GM23338 (cell line): ENCODE measurements at regions not wholly inside any gene's neighbourhood (a gene's known extent, or its start where the extent isn't known, plus 50 kb on each side); places are given as distances from the start of the nearest gene placed in this dataset.

Source experiments
- CREB1 ChIP-seq: fragments of 250-450 bp; sonication (Bioruptor Pico); IDR thresholded peaks from 2 replicates; pipeline ENCODE4 v1.5.0; 2020; ENCODE audit warnings: low read depth, mild to moderate bottlenecking, moderate library complexity
- ETS1 ChIP-seq: IDR thresholded peaks from 2 replicates; pipeline ENCODE4 v1.6.1; 2016; ENCODE audit warnings: antibody characterized with exemption
- EZH2 ChIP-seq: fragments of 200-600 bp; sonication (generic); IDR thresholded peaks from one replicate; pipeline ENCODE4 v1.8.0; 2017; ENCODE audit warnings: antibody characterized with exemption, mild to moderate bottlenecking, low read depth; ENCODE audit not compliant: unreplicated experiment
- EZH2phosphoT487 ChIP-seq: fragments of 200-600 bp; sonication (generic); IDR thresholded peaks from one replicate; pipeline ENCODE4 v1.8.1; 2018; ENCODE audit warnings: antibody characterized with exemption; ENCODE audit not compliant: unreplicated experiment
- JUNB ChIP-seq: IDR thresholded peaks from one replicate; pipeline ENCODE4 v1.6.1; 2016; ENCODE audit warnings: antibody characterized with exemption; ENCODE audit not compliant: unreplicated experiment
- NANOG ChIP-seq: IDR thresholded peaks from 2 replicates; pipeline ENCODE4 v1.6.1; 2016; ENCODE audit warnings: antibody characterized with exemption, borderline replicate concordance
- POLR2AphosphoS5 ChIP-seq: IDR thresholded peaks from 2 replicates; pipeline ENCODE4 v1.6.1; 2016; ENCODE audit warnings: antibody characterized with exemption, low read depth
- REST ChIP-seq: IDR thresholded peaks from one replicate; pipeline ENCODE4 v1.6.1; 2018; ENCODE audit warnings: antibody characterized with exemption; ENCODE audit not compliant: unreplicated experiment
- STAT1 ChIP-seq: IDR thresholded peaks from one replicate; pipeline ENCODE4 v1.6.1; 2016; ENCODE audit warnings: antibody characterized with exemption; ENCODE audit not compliant: unreplicated experiment
- ZNF114 ChIP-seq: fragments of 250-450 bp; sonication (Bioruptor Pico); IDR thresholded peaks from 2 replicates; pipeline ENCODE4 v1.5.0; 2020; ENCODE audit warnings: mild to moderate bottlenecking, moderate library complexity
- ZNF331 ChIP-seq: fragments of 250-450 bp; sonication (Bioruptor Pico); IDR thresholded peaks from 2 replicates; pipeline ENCODE4 v1.5.0; 2020; ENCODE audit warnings: low read depth, mild to moderate bottlenecking, moderate library complexity
- TF ChIP-seq, protein P1 (sequence below), 2 experiments: fragments of 200-600 bp in 1 of 2; sonication (generic) in 1 of 2; conservative IDR thresholded peaks; 2 replicates each; pipeline versions ENCODE4 v1.5.1 to v1.6.1; 2016 to 2017; ENCODE audit warnings: antibody characterized with exemption in 2 of 2, low read depth in 2 of 2, mild to moderate bottlenecking in 2 of 2, moderate library complexity in 1 of 2

GRCh38 chr3:124587053-124587408 is 143.2 kb upstream of the UMPS start:
- TF ChIP-seq CREB1 (CRISPR knock-in tag) (no peak), EZH2phosphoT487 (no peak), JUNB (no peak), POLR2AphosphoS5 (no peak), NANOG (no peak), ZNF331 (no peak), EZH2 (no peak), REST (no peak), ETS1 (no peak), ZNF114 (CRISPR knock-in tag) (no peak), STAT1 (no peak)
- TF ChIP-seq, protein P1, sequence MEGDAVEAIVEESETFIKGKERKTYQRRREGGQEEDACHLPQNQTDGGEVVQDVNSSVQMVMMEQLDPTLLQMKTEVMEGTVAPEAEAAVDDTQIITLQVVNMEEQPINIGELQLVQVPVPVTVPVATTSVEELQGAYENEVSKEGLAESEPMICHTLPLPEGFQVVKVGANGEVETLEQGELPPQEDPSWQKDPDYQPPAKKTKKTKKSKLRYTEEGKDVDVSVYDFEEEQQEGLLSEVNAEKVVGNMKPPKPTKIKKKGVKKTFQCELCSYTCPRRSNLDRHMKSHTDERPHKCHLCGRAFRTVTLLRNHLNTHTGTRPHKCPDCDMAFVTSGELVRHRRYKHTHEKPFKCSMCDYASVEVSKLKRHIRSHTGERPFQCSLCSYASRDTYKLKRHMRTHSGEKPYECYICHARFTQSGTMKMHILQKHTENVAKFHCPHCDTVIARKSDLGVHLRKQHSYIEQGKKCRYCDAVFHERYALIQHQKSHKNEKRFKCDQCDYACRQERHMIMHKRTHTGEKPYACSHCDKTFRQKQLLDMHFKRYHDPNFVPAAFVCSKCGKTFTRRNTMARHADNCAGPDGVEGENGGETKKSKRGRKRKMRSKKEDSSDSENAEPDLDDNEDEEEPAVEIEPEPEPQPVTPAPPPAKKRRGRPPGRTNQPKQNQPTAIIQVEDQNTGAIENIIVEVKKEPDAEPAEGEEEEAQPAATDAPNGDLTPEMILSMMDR (conservative IDR thresholded peaks at IDR 0.05; ENCODE audit: low read depth in 2 of 2), result no peak
